ENCODE measurements at regions not wholly inside any gene's neighbourhood (a gene's known extent, or its start where the extent isn't known, plus 50 kb on each side); places are given as distances from the start of the nearest gene placed in this dataset.

GRCh38 chr7:114317450-114318098 lies 97.0 kb upstream of the FOXP2 start:
- no peak overlapping the region for H3K4me3 ChIP-seq (ENCODE audit: low read length in 2 of 2)
- no peaks in the 10 kb centered on the region for H3K4me1 ChIP-seq (ENCODE audit: control insufficient read depth, insufficient read depth, low read length)
- no peak overlapping the region for H3K27ac ChIP-seq (ENCODE audit: low read length)
- H3K9ac ChIP-seq (ENCODE audit: low read length in 2 of 2): no peak overlapping the region
- no peaks in the 10 kb centered on the region for H3K9me3 ChIP-seq (ENCODE audit: control insufficient read depth in 2 of 2, low read length in 2 of 2)
- H3K36me3 ChIP-seq (ENCODE audit: control insufficient read depth in 2 of 2, insufficient read depth in 2 of 2, low read length in 2 of 2): no peaks in the 10 kb centered on the region
- no peaks in the 10 kb centered on the region for H3K27me3 ChIP-seq (ENCODE audit: control insufficient read depth in 1 of 2, insufficient read depth in 2 of 2, low read length in 2 of 2)

GRCh38 chr7:114312649-114313048 lies 102.0 kb upstream of the FOXP2 start:
- Histone ChIP-seq H3K36me3 (ENCODE audit: control insufficient read depth in 2 of 2, insufficient read depth in 2 of 2, low read length in 2 of 2) (no peaks in the 10 kb centered on the region), H3K4me1 (ENCODE audit: control insufficient read depth, insufficient read depth, low read length) (peaks cover 6% of the 10 kb centered on the region), H3K27ac (ENCODE audit: low read length) (no peak overlapping the region), H3K9me3 (ENCODE audit: control insufficient read depth in 2 of 2, low read length in 2 of 2) (no peaks in the 10 kb centered on the region), H3K9ac (ENCODE audit: low read length in 2 of 2) (no peak overlapping the region), H3K4me3 (ENCODE audit: low read length in 2 of 2) (no peak overlapping the region), H3K27me3 (ENCODE audit: control insufficient read depth in 1 of 2, insufficient read depth in 2 of 2, low read length in 2 of 2) (no peaks in the 10 kb centered on the region)

DNA sequence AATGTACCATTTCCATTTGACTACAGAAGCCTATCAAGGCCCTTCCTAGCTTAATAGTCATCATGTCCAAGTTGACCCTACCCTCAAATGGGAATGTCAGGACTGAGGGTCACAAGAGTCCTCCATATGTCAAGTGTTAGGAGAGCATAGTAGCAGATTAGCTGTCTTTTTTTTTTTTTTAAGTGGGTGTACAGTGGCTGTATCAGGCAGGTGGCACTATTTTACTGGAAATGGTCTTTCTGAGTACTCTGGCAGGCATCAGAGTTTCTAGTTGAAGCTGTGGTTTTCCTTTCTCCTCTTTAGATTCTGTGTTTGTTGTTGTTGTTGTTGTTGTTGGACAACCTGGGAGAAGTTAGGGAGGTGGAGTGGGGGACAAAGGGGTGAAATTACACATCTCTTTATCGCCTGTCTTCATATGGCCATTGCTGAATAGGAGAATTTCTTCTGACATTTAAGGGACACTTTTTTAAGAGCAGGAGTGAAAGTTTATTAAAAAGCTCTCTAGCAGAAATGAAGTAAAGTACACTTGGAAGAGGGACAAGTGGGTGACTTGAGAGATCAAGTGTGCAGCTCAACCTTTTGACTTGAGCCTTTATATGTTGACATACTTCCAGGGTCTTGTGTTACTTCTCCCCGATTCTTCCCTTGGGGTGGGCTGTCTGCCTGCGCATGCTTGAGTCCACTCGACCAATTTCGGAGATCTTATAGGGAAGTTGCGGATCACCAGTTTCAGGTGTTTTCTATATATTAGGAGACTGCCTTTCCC lies 104.1 kb upstream of the FOXP2 start:
- no peak overlapping the region for H3K9ac ChIP-seq (ENCODE audit: low read length in 2 of 2)
- no peaks in the 10 kb centered on the region for H3K36me3 ChIP-seq (ENCODE audit: control insufficient read depth in 2 of 2, insufficient read depth in 2 of 2, low read length in 2 of 2)
- H3K4me1 ChIP-seq (ENCODE audit: control insufficient read depth, insufficient read depth, low read length): peaks cover 6% of the 10 kb centered on the region
- H3K27ac ChIP-seq (ENCODE audit: low read length): no peak overlapping the region
- H3K4me3 ChIP-seq (ENCODE audit: low read length in 2 of 2): no peak overlapping the region
- no peaks in the 10 kb centered on the region for H3K9me3 ChIP-seq (ENCODE audit: control insufficient read depth in 2 of 2, low read length in 2 of 2)
- H3K27me3 ChIP-seq (ENCODE audit: control insufficient read depth in 1 of 2, insufficient read depth in 2 of 2, low read length in 2 of 2): no peaks in the 10 kb centered on the region

- H3K27me3 ChIP-seq (ENCODE audit: control insufficient read depth in 1 of 2, insufficient read depth in 2 of 2, low read length in 2 of 2): no peaks in the 10 kb centered on the region
- no peaks in the 10 kb centered on the region for H3K9me3 ChIP-seq (ENCODE audit: control insufficient read depth in 2 of 2, low read length in 2 of 2)
- H3K9ac ChIP-seq (ENCODE audit: low read length in 2 of 2): no peak overlapping the region
- no peaks in the 10 kb centered on the region for H3K36me3 ChIP-seq (ENCODE audit: control insufficient read depth in 2 of 2, insufficient read depth in 2 of 2, low read length in 2 of 2)
- no peak overlapping the region for H3K4me3 ChIP-seq (ENCODE audit: low read length in 2 of 2)
- no peak overlapping the region for H3K27ac ChIP-seq (ENCODE audit: low read length)
- H3K4me1 ChIP-seq (ENCODE audit: control insufficient read depth, insufficient read depth, low read length): peaks cover 6% of the 10 kb centered on the region
Observed at GRCh38 chr7:114309729-114310128, 104.9 kb upstream of the FOXP2 start.

DNA sequence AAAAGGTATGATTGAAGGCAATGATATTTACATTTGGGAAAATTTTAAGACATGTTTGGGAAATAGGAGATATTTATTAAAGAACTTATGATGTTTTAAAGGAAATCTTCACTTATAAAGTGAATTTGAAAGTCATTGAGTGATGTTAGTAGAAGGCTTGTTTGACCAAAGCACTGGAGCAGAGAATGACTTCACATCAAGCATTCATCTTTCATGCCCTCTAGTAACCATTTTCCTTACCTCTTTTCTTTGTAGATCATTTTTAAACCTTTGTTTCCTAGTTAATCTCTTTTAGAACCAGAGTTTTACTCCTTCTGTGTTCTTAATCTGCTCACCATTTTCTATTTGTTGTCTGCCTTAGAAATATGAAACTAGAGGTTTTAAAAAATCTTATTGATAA lies 111.3 kb upstream of the FOXP2 start:
- Histone ChIP-seq H3K27ac (ENCODE audit: low read length) (no peak overlapping the region), H3K9ac (ENCODE audit: low read length in 2 of 2) (no peak overlapping the region), H3K27me3 (ENCODE audit: control insufficient read depth in 1 of 2, insufficient read depth in 2 of 2, low read length in 2 of 2) (no peaks in the 10 kb centered on the region), H3K4me3 (ENCODE audit: low read length in 2 of 2) (no peak overlapping the region), H3K36me3 (ENCODE audit: control insufficient read depth in 2 of 2, insufficient read depth in 2 of 2, low read length in 2 of 2) (no peaks in the 10 kb centered on the region), H3K9me3 (ENCODE audit: control insufficient read depth in 2 of 2, low read length in 2 of 2) (no peaks in the 10 kb centered on the region), H3K4me1 (ENCODE audit: control insufficient read depth, insufficient read depth, low read length) (no peaks in the 10 kb centered on the region)

- Histone ChIP-seq H3K9ac (ENCODE audit: low read length in 2 of 2) (no peak overlapping the region), H3K27ac (ENCODE audit: low read length) (no peak overlapping the region)
Observed at GRCh38 chr7:114302858-114303257, 111.8 kb upstream of the FOXP2 start.

DNA sequence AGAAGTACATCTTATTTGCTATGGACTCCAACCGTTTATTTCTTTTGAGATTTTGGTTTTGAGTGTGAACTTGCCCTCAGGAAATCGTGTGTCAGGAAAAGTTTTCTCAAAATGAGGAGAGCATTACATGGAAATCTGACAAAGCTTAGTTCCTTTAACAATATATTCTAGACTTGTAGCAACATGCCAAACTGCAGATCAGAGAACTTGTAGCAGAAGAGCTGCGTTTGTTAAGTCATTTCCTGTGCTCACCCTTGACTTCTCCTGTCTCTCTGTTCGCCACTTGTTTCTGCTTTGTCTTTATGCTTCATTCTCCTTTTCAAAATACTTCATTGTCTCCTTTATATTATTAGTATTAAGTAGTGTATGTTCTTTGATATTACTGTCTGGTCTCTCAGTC lies 116.6 kb upstream of the FOXP2 start:
- no peak overlapping the region for H3K4me3 ChIP-seq (ENCODE audit: low read length in 2 of 2)
- H3K4me1 ChIP-seq (ENCODE audit: control insufficient read depth, insufficient read depth, low read length): no peaks in the 10 kb centered on the region
- no peaks in the 10 kb centered on the region for H3K9me3 ChIP-seq (ENCODE audit: control insufficient read depth in 2 of 2, low read length in 2 of 2)
- no peaks in the 10 kb centered on the region for H3K36me3 ChIP-seq (ENCODE audit: control insufficient read depth in 2 of 2, insufficient read depth in 2 of 2, low read length in 2 of 2)
- no peaks in the 10 kb centered on the region for H3K27me3 ChIP-seq (ENCODE audit: control insufficient read depth in 1 of 2, insufficient read depth in 2 of 2, low read length in 2 of 2)
- H3K9ac ChIP-seq (ENCODE audit: low read length in 2 of 2): no peak overlapping the region
- no peak overlapping the region for H3K27ac ChIP-seq (ENCODE audit: low read length)

More at GRCh38 chr7:114302858-114303257, 111.8 kb upstream of the FOXP2 start:
- no peaks in the 10 kb centered on the region for H3K36me3 ChIP-seq (ENCODE audit: control insufficient read depth in 2 of 2, insufficient read depth in 2 of 2, low read length in 2 of 2)
- H3K9me3 ChIP-seq (ENCODE audit: control insufficient read depth in 2 of 2, low read length in 2 of 2): no peaks in the 10 kb centered on the region
- no peaks in the 10 kb centered on the region for H3K27me3 ChIP-seq (ENCODE audit: control insufficient read depth in 1 of 2, insufficient read depth in 2 of 2, low read length in 2 of 2)
- no peaks in the 10 kb centered on the region for H3K4me1 ChIP-seq (ENCODE audit: control insufficient read depth, insufficient read depth, low read length)
- no peak overlapping the region for H3K4me3 ChIP-seq (ENCODE audit: low read length in 2 of 2)

GRCh38 chr7:114297121-114297520 lies 117.5 kb upstream of the FOXP2 start:
- no peaks in the 10 kb centered on the region for H3K9me3 ChIP-seq (ENCODE audit: control insufficient read depth in 2 of 2, low read length in 2 of 2)
- no peaks in the 10 kb centered on the region for H3K27me3 ChIP-seq (ENCODE audit: control insufficient read depth in 1 of 2, insufficient read depth in 2 of 2, low read length in 2 of 2)
- no peaks in the 10 kb centered on the region for H3K36me3 ChIP-seq (ENCODE audit: control insufficient read depth in 2 of 2, insufficient read depth in 2 of 2, low read length in 2 of 2)
- H3K27ac ChIP-seq (ENCODE audit: low read length): no peak overlapping the region
- H3K4me3 ChIP-seq (ENCODE audit: low read length in 2 of 2): no peak overlapping the region
- no peaks in the 10 kb centered on the region for H3K4me1 ChIP-seq (ENCODE audit: control insufficient read depth, insufficient read depth, low read length)
- H3K9ac ChIP-seq (ENCODE audit: low read length in 2 of 2): no peak overlapping the region

GRCh38 chr7:114295522-114295921 lies 119.1 kb upstream of the FOXP2 start:
- Histone ChIP-seq H3K36me3 (ENCODE audit: control insufficient read depth in 2 of 2, insufficient read depth in 2 of 2, low read length in 2 of 2) (peaks cover 0 to 3% of the 10 kb centered on the region in 2 donors), H3K27me3 (ENCODE audit: control insufficient read depth in 1 of 2, insufficient read depth in 2 of 2, low read length in 2 of 2) (no peaks in the 10 kb centered on the region), H3K9ac (ENCODE audit: low read length in 2 of 2) (no peak overlapping the region)

DNA sequence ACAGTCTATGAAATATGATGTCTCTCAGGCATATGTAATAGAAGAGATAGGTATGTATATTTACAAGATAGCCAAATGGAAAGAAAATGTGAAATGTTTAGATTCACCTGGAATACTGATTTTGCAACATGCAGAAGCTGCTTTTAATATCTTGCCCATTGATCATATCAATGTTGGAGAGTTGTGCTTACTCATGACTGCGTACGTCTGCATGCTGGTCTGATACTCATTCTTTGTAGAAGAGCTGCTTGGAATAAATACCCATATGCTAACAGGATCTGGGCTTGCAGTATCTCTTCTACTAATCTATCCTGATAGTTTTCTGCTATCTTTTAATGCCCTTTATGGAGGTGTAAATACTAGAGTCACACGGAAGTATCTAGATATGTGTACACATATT lies 120.6 kb upstream of the FOXP2 start:
- no peak overlapping the region for H3K4me3 ChIP-seq (ENCODE audit: low read length in 2 of 2)
- no peaks in the 10 kb centered on the region for H3K27me3 ChIP-seq (ENCODE audit: control insufficient read depth in 1 of 2, insufficient read depth in 2 of 2, low read length in 2 of 2)
- no peaks in the 10 kb centered on the region for H3K4me1 ChIP-seq (ENCODE audit: control insufficient read depth, insufficient read depth, low read length)
- no peak overlapping the region for H3K27ac ChIP-seq (ENCODE audit: low read length)
- no peaks in the 10 kb centered on the region for H3K9me3 ChIP-seq (ENCODE audit: control insufficient read depth in 2 of 2, low read length in 2 of 2)
- H3K9ac ChIP-seq (ENCODE audit: low read length in 2 of 2): no peak overlapping the region
- H3K36me3 ChIP-seq (ENCODE audit: control insufficient read depth in 2 of 2, insufficient read depth in 2 of 2, low read length in 2 of 2): peaks cover 0 to 3% of the 10 kb centered on the region in 2 donors

More at GRCh38 chr7:114295522-114295921, 119.1 kb upstream of the FOXP2 start:
- H3K4me1 ChIP-seq (ENCODE audit: control insufficient read depth, insufficient read depth, low read length): no peaks in the 10 kb centered on the region
- no peak overlapping the region for H3K4me3 ChIP-seq (ENCODE audit: low read length in 2 of 2)
- H3K27ac ChIP-seq (ENCODE audit: low read length): no peak overlapping the region
- H3K9me3 ChIP-seq (ENCODE audit: control insufficient read depth in 2 of 2, low read length in 2 of 2): no peaks in the 10 kb centered on the region

All from stomach smooth muscle (tissue), 2 donors.